T-cell (primary cell): ENCODE measurements at regions not wholly inside any gene's neighbourhood (a gene's known extent, or its start where the extent isn't known, plus 50 kb on each side); places are given as distances from the start of the nearest gene placed in this dataset.

Experiments used
- ATAC-seq, 4 experiments: fragments of 200-7000 bp in 3 of 4; fragments of 150-1000 bp in 1 of 4; cut with Tn5 transposase; replicated peaks in 1 of 4; 1 replicate in 3 of 4; 2 replicates in 1 of 4; pipeline ENCODE4 v1.10.0; 2021; ENCODE audit warnings: moderate library complexity in 3 of 4, mild to moderate bottlenecking in 2 of 4, moderate number of reproducible peaks in 1 of 4
- CTCF ChIA-PET, 2 donors: fragments of 300-600 bp; sonication (Branson Sonifier 250); formaldehyde crosslinking; loops; one replicate each; lab custom pipeline; 2022; ENCODE audit warnings: antibody characterized with exemption in 2 of 2; lab: Charles Lee
- POLR2A ChIA-PET, 2 donors: fragments of 300-600 bp; sonication (Branson Sonifier 250); formaldehyde crosslinking; loops; one replicate each; lab custom pipeline; 2022; ENCODE audit warnings: antibody characterized with exemption in 2 of 2; lab: Charles Lee
- DNase-seq, 35 experiments: peaks; one replicate each; pipeline versions ENCODE4 v3.0.0 to v3.0.0-alpha.2; 2013 to 2023
- H3K27ac ChIP-seq: one replicate; pipeline ENCODE4 v1.5.1; 2013; ENCODE audit warnings: low read length
- H3K27me3 ChIP-seq, 2 experiments: replicated peaks in 1 of 2; 1 replicate in 1 of 2; 2 replicates in 1 of 2; pipeline versions ENCODE4 v1.6.1 to v1.7.0; 2013; ENCODE audit warnings: low read length in 1 of 2, mixed read lengths in 1 of 2; ENCODE audit not compliant: control insufficient read depth in 2 of 2, insufficient read depth in 2 of 2; ENCODE audit errors: extremely low read depth in 1 of 2
- H3K36me3 ChIP-seq, 2 donors: 1 replicate in 1 of 2; 2 replicates in 1 of 2; pipeline versions ENCODE4 v1.6.1 to v1.7.0; 2013; ENCODE audit warnings: low read length in 1 of 2; ENCODE audit not compliant: control insufficient read depth in 2 of 2, insufficient read depth in 1 of 2; ENCODE audit errors: extremely low read depth in 1 of 2
- H3K4me1 ChIP-seq, 2 experiments: 1 replicate in 1 of 2; 2 replicates in 1 of 2; pipeline versions ENCODE4 v1.6.1 to v1.7.0; 2013; ENCODE audit warnings: low read length in 2 of 2, mixed read lengths in 1 of 2; ENCODE audit not compliant: insufficient read depth in 2 of 2, control insufficient read depth in 1 of 2; ENCODE audit errors: extremely low read depth in 1 of 2
- H3K4me3 ChIP-seq, 2 donors: 1 replicate in 1 of 2; 2 replicates in 1 of 2; pipeline versions ENCODE4 v1.5.1 to v1.7.0; 2013; ENCODE audit warnings: mild to moderate bottlenecking in 2 of 2, low read length in 1 of 2, moderate library complexity in 1 of 2; ENCODE audit not compliant: control insufficient read depth in 1 of 2; ENCODE audit errors: extremely low read depth in 1 of 2
- H3K9me3 ChIP-seq: 2 replicates; pipeline ENCODE4 v1.7.0; 2013
- H3K27ac Mint-ChIP-seq, 2 donors: one replicate each; pipeline ENCODE4 v1.8.0; 2020 to 2021; ENCODE audit warnings: mild to moderate bottlenecking in 2 of 2, mixed read lengths in 2 of 2
- H3K27me3 Mint-ChIP-seq, 2 donors: one replicate each; pipeline ENCODE4 v1.8.0; 2021 to 2022; ENCODE audit warnings: mixed read lengths in 2 of 2
- H3K36me3 Mint-ChIP-seq: one replicate; pipeline ENCODE4 v1.8.0; 2021; ENCODE audit warnings: mixed read lengths
- H3K4me1 Mint-ChIP-seq, 3 donors: one replicate each; pipeline ENCODE4 v1.8.0; 2020 to 2022; ENCODE audit warnings: mixed read lengths in 3 of 3, mild to moderate bottlenecking in 1 of 3
- H3K4me3 Mint-ChIP-seq, 3 donors: one replicate each; pipeline ENCODE4 v1.8.0; 2020 to 2022; ENCODE audit warnings: mild to moderate bottlenecking in 3 of 3, mixed read lengths in 3 of 3, moderate library complexity in 3 of 3
- H3K9me3 Mint-ChIP-seq, 3 donors: one replicate each; pipeline ENCODE4 v1.8.0; 2020 to 2022; ENCODE audit warnings: mixed read lengths in 3 of 3
- WGBS: methylation state at CpG from one replicate; pipeline ENCODE4 v1.1.5; 2013; ENCODE audit warnings: missing lambda C conversion rate; ENCODE audit not compliant: insufficient coverage; 5-methylcytosine and 5-hydroxymethylcytosine counted together

- no peak for DNase-seq
- H3K4me3 ChIP-seq, result no peak overlapping the region
- H3K9me3 ChIP-seq, result no peaks in the 10 kb centered on the region
- no peaks in the 10 kb centered on the region for H3K36me3 ChIP-seq
- no peaks in the 10 kb centered on the region for H3K36me3 Mint-ChIP-seq
- no peak for ATAC-seq
- no peaks in the 10 kb centered on the region for H3K9me3 Mint-ChIP-seq
- no peak overlapping the region for H3K4me3 Mint-ChIP-seq
- H3K27me3 Mint-ChIP-seq, result peaks cover 0 to 4% of the 10 kb centered on the region in 2 donors
- no peak overlapping the region for H3K27ac ChIP-seq
- POLR2A ChIA-PET, result no interaction called here
- peaks cover 0 to 5% of the 10 kb centered on the region in 2 experiments for H3K27me3 ChIP-seq
- H3K27ac Mint-ChIP-seq, result no peak overlapping the region
- 39% methylated on average over 3 of the region's 4 CpGs for WGBS
- peaks cover 0 to 3% of the 10 kb centered on the region in 2 experiments for H3K4me1 ChIP-seq
- CTCF ChIA-PET, result interaction anchor here in 1 of 2 donors (0.7 kb wide), 1 partner anchor 497 kb away, joined by 5 read pairs; no protein-coding TSS in a partner anchor
- H3K4me1 Mint-ChIP-seq, result peaks cover 10 to 16% (median 14%) of the 10 kb centered on the region in 3 donors
Measured at GRCh38 chr3:64358853-64359252, 133.6 kb upstream of the PRICKLE2 start.

GRCh38 chr3:64358176-64358575 is 132.9 kb upstream of the PRICKLE2 start:
- DNase-seq, result no peak
- peaks cover 0 to 5% of the 10 kb centered on the region in 2 experiments for H3K27me3 ChIP-seq
- Mint-ChIP-seq H3K4me1 (peaks cover 10 to 16% (median 14%) of the 10 kb centered on the region in 3 donors), H3K27ac (no peak overlapping the region), H3K27me3 (peaks cover 0 to 4% of the 10 kb centered on the region in 2 donors), H3K36me3 (no peaks in the 10 kb centered on the region), H3K4me3 (no peak overlapping the region), H3K9me3 (no peaks in the 10 kb centered on the region)
- no peak overlapping the region for H3K27ac ChIP-seq
- peaks cover 0 to 3% of the 10 kb centered on the region in 2 experiments for H3K4me1 ChIP-seq
- POLR2A ChIA-PET, result no interaction called here
- 68% methylated on average over 2 of the region's 4 CpGs for WGBS
- H3K36me3 ChIP-seq, result no peaks in the 10 kb centered on the region
- no peaks in the 10 kb centered on the region for H3K9me3 ChIP-seq
- no peak overlapping the region for H3K4me3 ChIP-seq
- ATAC-seq, result no peak
- CTCF ChIA-PET, result no interaction called here

GRCh38 chr3:64357481-64357880 is 132.2 kb upstream of the PRICKLE2 start:
- ATAC-seq, result no peak
- H3K27ac Mint-ChIP-seq, result no peak overlapping the region
- Histone ChIP-seq H3K4me1 (peaks cover 0 to 3% of the 10 kb centered on the region in 2 experiments), H3K36me3 (no peaks in the 10 kb centered on the region), H3K4me3 (no peak overlapping the region), H3K27ac (no peak overlapping the region), H3K9me3 (no peaks in the 10 kb centered on the region), H3K27me3 (peaks cover 0 to 5% of the 10 kb centered on the region in 2 experiments)
- DNase-seq, result no peak
- H3K9me3 Mint-ChIP-seq, result no peaks in the 10 kb centered on the region
- H3K36me3 Mint-ChIP-seq, result no peaks in the 10 kb centered on the region
- H3K4me3 Mint-ChIP-seq, result no peak overlapping the region
- peaks cover 0 to 4% of the 10 kb centered on the region in 2 donors for H3K27me3 Mint-ChIP-seq
- ChIA-PET CTCF (no interaction called here), POLR2A (no interaction called here)
- H3K4me1 Mint-ChIP-seq, result peaks cover 10 to 16% (median 14%) of the 10 kb centered on the region in 3 donors

GRCh38 chr3:64355401-64355807 is 130.1 kb upstream of the PRICKLE2 start:
- ATAC-seq, result peak in 3 of 4 experiments; percentile 45 to 70 (median 65)

GRCh38 chr3:64354956-64355355 is 129.7 kb upstream of the PRICKLE2 start:
- no peaks in the 10 kb centered on the region for H3K27me3 Mint-ChIP-seq
- H3K4me3 ChIP-seq, result no peak overlapping the region
- H3K4me1 ChIP-seq, result peaks cover 0 to 3% of the 10 kb centered on the region in 2 experiments
- H3K27ac ChIP-seq, result no peak overlapping the region
- no CpG with 5 or more reads among the region's 5 CpGs for WGBS
- ChIA-PET CTCF (no interaction called here), POLR2A (no interaction called here)
- H3K36me3 Mint-ChIP-seq, result no peaks in the 10 kb centered on the region
- H3K36me3 ChIP-seq, result no peaks in the 10 kb centered on the region
- peak overlapping the region in 1 of 2 donors; percentile 24 for H3K27ac Mint-ChIP-seq
- peaks cover 10 to 16% (median 14%) of the 10 kb centered on the region in 3 donors for H3K4me1 Mint-ChIP-seq
- no peaks in the 10 kb centered on the region for H3K9me3 Mint-ChIP-seq
- DNase-seq (no peak), ATAC-seq (no peak)
- H3K4me3 Mint-ChIP-seq, result peak overlapping the region in 1 of 3 donors; percentile 43
- peaks cover 0 to 3% of the 10 kb centered on the region in 2 experiments for H3K27me3 ChIP-seq
- H3K9me3 ChIP-seq, result no peaks in the 10 kb centered on the region

More at GRCh38 chr3:64355401-64355807, 130.1 kb upstream of the PRICKLE2 start:
- peak in 3 of 35 experiments; percentile 1 to 3 (median 3) for DNase-seq
- no peak overlapping the region for H3K27ac ChIP-seq
- ChIA-PET POLR2A (no interaction called here), CTCF (no interaction called here)
- H3K27ac Mint-ChIP-seq, result peak overlapping the region in 1 of 2 donors; percentile 24
- no peaks in the 10 kb centered on the region for H3K36me3 Mint-ChIP-seq
- no peaks in the 10 kb centered on the region for H3K9me3 ChIP-seq
- H3K4me3 ChIP-seq, result no peak overlapping the region
- peaks cover 0 to under 1% of the 10 kb centered on the region in 2 donors for H3K27me3 Mint-ChIP-seq
- H3K4me1 Mint-ChIP-seq, result peaks cover 10 to 16% (median 14%) of the 10 kb centered on the region in 3 donors
- WGBS, result no CpG with 5 or more reads among the region's 3 CpGs
- no peaks in the 10 kb centered on the region for H3K9me3 Mint-ChIP-seq
- H3K4me3 Mint-ChIP-seq, result peak overlapping the region in 2 of 3 donors; percentile 11 to 43
- H3K27me3 ChIP-seq, result peaks cover 0 to 5% of the 10 kb centered on the region in 2 experiments
- H3K4me1 ChIP-seq, result peaks cover 0 to 3% of the 10 kb centered on the region in 2 experiments
- H3K36me3 ChIP-seq, result no peaks in the 10 kb centered on the region

- CTCF ChIA-PET, result no interaction called here
- DNase-seq (no peak), ATAC-seq (no peak)
- no peak overlapping the region for H3K27ac Mint-ChIP-seq
- WGBS, result 32% methylated on average over 2 of the region's 5 CpGs
- Histone ChIP-seq H3K9me3 (no peaks in the 10 kb centered on the region), H3K27me3 (peaks cover 0 to 3% of the 10 kb centered on the region in 2 experiments), H3K36me3 (no peaks in the 10 kb centered on the region), H3K27ac (no peak overlapping the region), H3K4me3 (no peak overlapping the region), H3K4me1 (peaks cover 0 to 3% of the 10 kb centered on the region in 2 experiments)
- no peaks in the 10 kb centered on the region for H3K36me3 Mint-ChIP-seq
- H3K9me3 Mint-ChIP-seq, result no peaks in the 10 kb centered on the region
- POLR2A ChIA-PET, result no interaction called here
- peaks cover 10 to 16% (median 14%) of the 10 kb centered on the region in 3 donors for H3K4me1 Mint-ChIP-seq
- no peaks in the 10 kb centered on the region for H3K27me3 Mint-ChIP-seq
- no peak overlapping the region for H3K4me3 Mint-ChIP-seq
Measured at GRCh38 chr3:64354221-64354620, 129.0 kb upstream of the PRICKLE2 start.
